HCT116 (cell line): ENCODE measurements at regions not wholly inside any gene's neighbourhood (a gene's known extent, or its start where the extent isn't known, plus 50 kb on each side); places are given as distances from the start of the nearest gene placed in this dataset.

ENCODE experiments used
- ATAC-seq: fragments of 200-7000 bp; cut with Tn5 transposase; 2 replicates; pipeline ENCODE4 v1.9.1; 2020; ENCODE audit warnings: mild to moderate bottlenecking, moderate library complexity
- BruUV-seq: library from RNA; stranded (reverse); fragments of 400-500 nt; replicated peaks from 2 replicates; lab custom pipeline; 2021; lab: Mats Ljungman, UMichigan
- CTCF ChIA-PET: fragments of 300-600 bp; sonication (Branson Sonifier 250); formaldehyde crosslinking; loops from one replicate; lab custom pipeline; 2021; ENCODE audit warnings: antibody characterized with exemption; lab: Charles Lee
- POLR2A ChIA-PET: fragments of 300-600, 350-600 bp; sonication (Branson Sonifier 250); formaldehyde crosslinking; loops from one replicate; lab custom pipeline; 2021; ENCODE audit warnings: antibody characterized with exemption; lab: Charles Lee
- RAD21 ChIA-PET, 2 experiments: fragments of 300-600 bp; sonication (Branson Sonifier 250); formaldehyde crosslinking; loops; one replicate each; lab custom pipeline; 2023; ENCODE audit warnings: low total read pairs in 2 of 2; ENCODE audit not compliant: uncharacterized antibody in 2 of 2, unreplicated experiment in 2 of 2, low non-redundant PET in 1 of 2; lab: Charles Lee
- DNase-seq: peaks from one replicate; pipeline ENCODE4 v3.0.0-alpha.2; 2010; ENCODE audit warnings: low read depth, low spot score
- H2AFZ ChIP-seq: fragments of 200-600 bp; shearing (Covaris generic), sonication (generic); 2 replicates; pipeline ENCODE4 v1.6.1; 2017; ENCODE audit warnings: low read depth, mixed run types, mixed read lengths, antibody characterized with exemption, low read length; ENCODE audit not compliant: poor library complexity, severe bottlenecking
- H3K27ac ChIP-seq: 2 replicates; pipeline ENCODE4 v1.5.1; 2012; ENCODE audit warnings: low read depth, low read length
- H3K27me3 ChIP-seq: fragments of 200-600 bp; sonication (generic); 2 replicates; pipeline ENCODE4 v1.6.1; 2016; ENCODE audit warnings: mixed run types, low read length, mixed read lengths; ENCODE audit not compliant: insufficient read depth
- H3K36me3 ChIP-seq, 2 experiments: fragments of 200-500 bp in 1 of 2; fragments of 200-600 bp in 1 of 2; sonication (Bioruptor generic) in 1 of 2; sonication (generic) in 1 of 2; 2 replicates each; pipeline versions ENCODE4 v1.5.1 to v1.6.1; 2014 to 2016; ENCODE audit warnings: low read length in 2 of 2, inconsistent platforms in 1 of 2, mixed read lengths in 1 of 2, mixed run types in 1 of 2; ENCODE audit not compliant: insufficient read depth in 2 of 2, control insufficient read depth in 1 of 2
- H3K4me1 ChIP-seq, 2 experiments: fragments of 200-600 bp in 1 of 2; sonication (generic) in 1 of 2; 2 replicates each; pipeline versions ENCODE4 v1.5.1 to v1.6.1; 2012 to 2017; ENCODE audit warnings: low read length in 2 of 2, inconsistent platforms in 1 of 2, mild to moderate bottlenecking in 1 of 2, mixed read lengths in 1 of 2, mixed run types in 1 of 2, moderate library complexity in 1 of 2; ENCODE audit not compliant: insufficient read depth in 2 of 2, control insufficient read depth in 1 of 2
- H3K4me2 ChIP-seq: fragments of 200-600 bp; sonication (generic); 2 replicates; pipeline ENCODE4 v1.6.1; 2017; ENCODE audit warnings: mixed run types, low read length, mixed read lengths
- H3K4me3 ChIP-seq, 2 experiments: fragments of 200-600 bp in 1 of 2; sonication (generic) in 1 of 2; replicated peaks in 1 of 2; 2 replicates each; pipeline ENCODE4 v1.5.1; 2011 to 2016; ENCODE audit warnings: low read length in 2 of 2, control low read depth in 1 of 2, low read depth in 1 of 2, mild to moderate bottlenecking in 1 of 2, mixed read lengths in 1 of 2, mixed run types in 1 of 2
- H3K79me2 ChIP-seq: fragments of 200-600 bp; sonication (generic); 2 replicates; pipeline ENCODE4 v1.6.1; 2017; ENCODE audit warnings: mild to moderate bottlenecking, mixed run types, low read length, moderate library complexity, mixed read lengths; ENCODE audit not compliant: insufficient read depth
- H3K9ac ChIP-seq: fragments of 200-600 bp; sonication (generic); 2 replicates; pipeline ENCODE4 v1.6.1; 2016; ENCODE audit warnings: low read length, mixed read lengths
- H3K9me2 ChIP-seq: fragments of 200-600 bp; sonication (generic), shearing (Covaris generic); 2 replicates; pipeline ENCODE4 v1.6.1; 2017; ENCODE audit warnings: mixed run types, mild to moderate bottlenecking, moderate library complexity; ENCODE audit not compliant: insufficient read depth
- H3K9me3 ChIP-seq, 2 experiments: fragments of 200-500 bp in 1 of 2; fragments of 200-600 bp in 1 of 2; sonication (Bioruptor generic) in 1 of 2; sonication (generic) in 1 of 2; 2 replicates each; pipeline ENCODE4 v1.6.1; 2014 to 2017; ENCODE audit warnings: low read length in 2 of 2, mixed read lengths in 2 of 2, inconsistent platforms in 1 of 2, low read depth in 1 of 2, mild to moderate bottlenecking in 1 of 2, mixed run types in 1 of 2, moderate library complexity in 1 of 2; ENCODE audit not compliant: control insufficient read depth in 1 of 2, insufficient read depth in 1 of 2
- H4K20me1 ChIP-seq: fragments of 200-600 bp; sonication (generic), shearing (Covaris generic); 2 replicates; pipeline ENCODE4 v1.6.1; 2017; ENCODE audit warnings: mixed run types, mild to moderate bottlenecking, moderate library complexity; ENCODE audit not compliant: insufficient read depth
- ATF3 ChIP-seq: IDR thresholded peaks from 2 replicates; pipeline ENCODE4 v1.6.1; 2012
- CBX3 ChIP-seq: IDR thresholded peaks from 2 replicates; pipeline ENCODE4 v1.6.1; 2012; ENCODE audit warnings: low read depth
- CEBPB ChIP-seq: IDR thresholded peaks from 2 replicates; pipeline ENCODE4 v1.6.1; 2012; ENCODE audit warnings: low read depth
- CTCF ChIP-seq, 3 experiments: fragments of 200-600 bp in 1 of 3; sonication (generic) in 1 of 3; IDR thresholded peaks in 2 of 3; conservative IDR thresholded peaks in 1 of 3; 2 replicates each; pipeline ENCODE4 v1.5.1; 2012 to 2017; ENCODE audit warnings: low read depth in 2 of 3, low read length in 2 of 3, antibody characterized with exemption in 1 of 3, borderline replicate concordance in 1 of 3, control low read depth in 1 of 3, mild to moderate bottlenecking in 1 of 3, mixed read lengths in 1 of 3, mixed run types in 1 of 3, moderate library complexity in 1 of 3; ENCODE audit not compliant: insufficient read depth in 1 of 3
- EGR1 ChIP-seq: IDR thresholded peaks from 2 replicates; pipeline ENCODE4 v1.6.1; 2012; ENCODE audit warnings: low read depth
- ELF1 ChIP-seq: IDR thresholded peaks from 2 replicates; pipeline ENCODE4 v1.6.1; 2012; ENCODE audit warnings: low read depth, borderline replicate concordance
- EZH2phosphoT487 ChIP-seq: fragments of 200-600 bp; IDR thresholded peaks from 2 replicates; pipeline ENCODE4 v1.6.1; 2018; ENCODE audit warnings: antibody characterized with exemption, borderline replicate concordance
- FOSL1 ChIP-seq: IDR thresholded peaks from 2 replicates; pipeline ENCODE4 v1.6.1; 2012; ENCODE audit warnings: low read depth
- JUND ChIP-seq: IDR thresholded peaks from 2 replicates; pipeline ENCODE4 v1.6.1; 2012
- MAX ChIP-seq: IDR thresholded peaks from 2 replicates; pipeline ENCODE4 v1.6.1; 2012
- POLR2A ChIP-seq: IDR thresholded peaks from 2 replicates; pipeline ENCODE4 v1.7.0; 2011; ENCODE audit warnings: borderline replicate concordance; ENCODE audit not compliant: insufficient read depth, insufficient read length; ENCODE audit errors: extremely low read depth
- POLR2AphosphoS5 ChIP-seq: IDR thresholded peaks from 2 replicates; pipeline ENCODE4 v1.6.1; 2011; ENCODE audit warnings: mild to moderate bottlenecking, low read depth, low read length, moderate library complexity
- RAD21 ChIP-seq: IDR thresholded peaks from 2 replicates; pipeline ENCODE4 v1.6.1; 2012; ENCODE audit warnings: low read depth, mild to moderate bottlenecking
- SIN3A ChIP-seq: IDR thresholded peaks from 2 replicates; pipeline ENCODE4 v1.6.1; 2012; ENCODE audit warnings: low read depth
- SRF ChIP-seq: IDR thresholded peaks from 2 replicates; pipeline ENCODE4 v1.6.1; 2012; ENCODE audit warnings: low read depth
- TCF7L2 ChIP-seq: IDR thresholded peaks from 2 replicates; pipeline ENCODE4 v1.7.0; 2011; ENCODE audit warnings: borderline replicate concordance, inconsistent platforms; ENCODE audit not compliant: insufficient read depth, insufficient read length; ENCODE audit errors: extremely low read depth
- YY1 ChIP-seq: IDR thresholded peaks from 2 replicates; pipeline ENCODE4 v1.6.1; 2011; ENCODE audit warnings: low read length, low read depth, moderate library complexity, mild to moderate bottlenecking; ENCODE audit not compliant: insufficient replicate concordance; ENCODE audit errors: extremely low read depth
- ZBTB33 ChIP-seq: IDR thresholded peaks from 2 replicates; pipeline ENCODE4 v1.6.1; 2011; ENCODE audit warnings: mild to moderate bottlenecking, low read length, moderate library complexity; ENCODE audit not compliant: insufficient replicate concordance; ENCODE audit errors: extremely low read depth
- ZFX ChIP-seq: fragments of 450-650 bp; IDR thresholded peaks from 2 replicates; pipeline ENCODE4 v1.6.1; 2017
- ZNF274 ChIP-seq: fragments of 200-500 bp; sonication (Bioruptor generic); IDR thresholded peaks from 2 replicates; pipeline ENCODE4 v1.6.1; 2014; ENCODE audit warnings: mild to moderate bottlenecking, low read depth, low read length, inconsistent platforms
- intact Hi-C: fragments of 100-400 bp; cut with micrococcal nuclease; formaldehyde crosslinking; loops from 2 replicates; pipeline ENCODE4 v1.10.0; 2022

GRCh38 chr1:68624233-68624632, 127.4 kb upstream of the DEPDC1 start:
- ATAC-seq: peak; percentile 81
- no peak for DNase-seq
- ChIA-PET RAD21 (no interaction called here), POLR2A (no interaction called here), CTCF (no interaction called here)
- Histone ChIP-seq H3K4me3 (no peak overlapping the region), H3K9ac (no peak overlapping the region), H3K27ac (no peak overlapping the region), H3K9me2 (no peaks in the 10 kb centered on the region), H3K4me2 (peak overlapping the region; percentile 10; the same call in 1 of the 2 replicates), H3K4me1 (peaks cover 0 to 11% of the 10 kb centered on the region in 2 experiments; a peak in 2 of 4 replicates), H3K9me3 (peaks cover 5 to 13% of the 10 kb centered on the region in 2 experiments; a peak in 2 of 4 replicates), H4K20me1 (no peaks in the 10 kb centered on the region), H3K27me3 (no peaks in the 10 kb centered on the region), H2AFZ (peak overlapping the region; percentile 65), H3K79me2 (no peaks in the 10 kb centered on the region), H3K36me3 (no peaks in the 10 kb centered on the region)
- no TSS peak for BruUV-seq
- intact Hi-C loops: no loop called here
- TF ChIP-seq SIN3A: no peak
- no peak for TF ChIP-seq FOSL1
- TF ChIP-seq JUND: no peak
- TF ChIP-seq ELF1: no peak
- no peak for TF ChIP-seq CTCF (IDR thresholded peaks at IDR 0.05 in 2 of 3, conservative IDR thresholded peaks at IDR 0.05 in 1 of 3; ENCODE audit: borderline replicate concordance in 1 of 3, insufficient read depth in 1 of 3, low read depth in 2 of 3, low read length in 2 of 3)
- no peak for TF ChIP-seq YY1
- TF ChIP-seq CBX3: no peak
- TF ChIP-seq TCF7L2: no peak
- TF ChIP-seq ZNF274: no peak
- no peak for TF ChIP-seq EGR1
- TF ChIP-seq SRF: no peak
- TF ChIP-seq MAX: no peak
- TF ChIP-seq CEBPB: no peak
- TF ChIP-seq POLR2AphosphoS5: no peak
- TF ChIP-seq RAD21: no peak
- TF ChIP-seq POLR2A: no peak
- TF ChIP-seq ATF3: no peak
- TF ChIP-seq ZBTB33: no peak
- TF ChIP-seq ZFX: no peak
- TF ChIP-seq EZH2phosphoT487: no peak
